ENCODE measurements at regions not wholly inside any gene's neighbourhood (a gene's known extent, or its start where the extent isn't known, plus 50 kb on each side); places are given as distances from the start of the nearest gene placed in this dataset.

DNA sequence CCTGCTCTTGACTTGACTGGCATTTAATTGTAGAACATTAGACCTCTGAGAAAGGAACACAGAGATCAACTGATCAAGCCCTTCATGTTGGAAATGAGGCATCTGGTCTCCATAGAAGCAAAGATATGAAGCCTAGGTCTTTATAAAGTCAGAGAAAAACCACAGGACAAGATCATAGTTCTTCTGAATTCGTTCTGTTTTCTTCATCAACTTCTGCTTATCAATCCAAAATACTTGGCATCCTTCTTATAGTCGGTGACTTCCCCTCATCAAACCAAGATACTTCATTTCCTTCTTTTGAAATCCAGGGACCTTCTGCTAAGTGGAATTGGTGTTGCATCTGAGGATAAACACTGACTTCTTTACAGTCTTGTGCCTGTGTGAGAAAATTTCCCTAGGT lies 77.1 kb upstream of the PRKCQ start:
- TF ChIP-seq, protein P1, sequence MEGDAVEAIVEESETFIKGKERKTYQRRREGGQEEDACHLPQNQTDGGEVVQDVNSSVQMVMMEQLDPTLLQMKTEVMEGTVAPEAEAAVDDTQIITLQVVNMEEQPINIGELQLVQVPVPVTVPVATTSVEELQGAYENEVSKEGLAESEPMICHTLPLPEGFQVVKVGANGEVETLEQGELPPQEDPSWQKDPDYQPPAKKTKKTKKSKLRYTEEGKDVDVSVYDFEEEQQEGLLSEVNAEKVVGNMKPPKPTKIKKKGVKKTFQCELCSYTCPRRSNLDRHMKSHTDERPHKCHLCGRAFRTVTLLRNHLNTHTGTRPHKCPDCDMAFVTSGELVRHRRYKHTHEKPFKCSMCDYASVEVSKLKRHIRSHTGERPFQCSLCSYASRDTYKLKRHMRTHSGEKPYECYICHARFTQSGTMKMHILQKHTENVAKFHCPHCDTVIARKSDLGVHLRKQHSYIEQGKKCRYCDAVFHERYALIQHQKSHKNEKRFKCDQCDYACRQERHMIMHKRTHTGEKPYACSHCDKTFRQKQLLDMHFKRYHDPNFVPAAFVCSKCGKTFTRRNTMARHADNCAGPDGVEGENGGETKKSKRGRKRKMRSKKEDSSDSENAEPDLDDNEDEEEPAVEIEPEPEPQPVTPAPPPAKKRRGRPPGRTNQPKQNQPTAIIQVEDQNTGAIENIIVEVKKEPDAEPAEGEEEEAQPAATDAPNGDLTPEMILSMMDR (IDR thresholded peaks at IDR 0.05): no peak
- TF ChIP-seq POLR2A (IDR thresholded peaks at IDR 0.05) (no peak), EP300 (IDR thresholded peaks at IDR 0.05) (no peak)
